Keratinocyte (primary cell): ENCODE measurements at regions not wholly inside any gene's neighbourhood (a gene's known extent, or its start where the extent isn't known, plus 50 kb on each side); places are given as distances from the start of the nearest gene placed in this dataset.

Experiments used
- DNase-seq: peaks from one replicate; pipeline ENCODE4 v3.0.0-alpha.2; 2011; ENCODE audit warnings: low read depth, missing footprints, low spot score
- FAIRE-seq: peaks from 2 replicates; lab custom pipeline; 2011; peaks lifted over from hg19 to GRCh38; lab: Jason Lieb, UNC
- H2AFZ ChIP-seq: 2 replicates; pipeline ENCODE4 v1.6.0; 2012; ENCODE audit warnings: low read length, control low read depth, inconsistent platforms; ENCODE audit not compliant: control insufficient read depth
- H3K27ac ChIP-seq: 2 replicates; pipeline ENCODE4 v1.5.1; 2011; ENCODE audit warnings: low read length; ENCODE audit not compliant: control insufficient read depth, insufficient read depth
- H3K27me3 ChIP-seq: 3 replicates; pipeline ENCODE4 v1.6.0; 2011; ENCODE audit warnings: low read length; ENCODE audit not compliant: control insufficient read depth, insufficient read depth; ENCODE audit errors: extremely low read depth
- H3K36me3 ChIP-seq, 2 experiments: 2 replicates in 1 of 2; 3 replicates in 1 of 2; pipeline ENCODE4 v1.5.1; 2011; ENCODE audit warnings: low read length in 2 of 2, mild to moderate bottlenecking in 1 of 2; ENCODE audit not compliant: control insufficient read depth in 2 of 2, insufficient read depth in 2 of 2; ENCODE audit errors: extremely low read depth in 1 of 2
- H3K4me1 ChIP-seq: 3 replicates; pipeline ENCODE4 v1.5.1; 2011; ENCODE audit warnings: low read length; ENCODE audit not compliant: control insufficient read depth, insufficient read depth; ENCODE audit errors: extremely low read depth
- H3K4me2 ChIP-seq: 3 replicates; pipeline ENCODE4 v1.6.0; 2011; ENCODE audit warnings: low read depth, low read length; ENCODE audit not compliant: control insufficient read depth, insufficient read depth; ENCODE audit errors: extremely low read depth
- H3K4me3 ChIP-seq, 3 experiments: fragments of 200-600 bp in 1 of 3; sonication (generic) in 1 of 3; 2 replicates in 2 of 3; 3 replicates in 1 of 3; pipeline ENCODE4 v1.5.1; 2011 to 2016; ENCODE audit warnings: low read length in 3 of 3, mild to moderate bottlenecking in 3 of 3, control low read depth in 2 of 3, inconsistent platforms in 1 of 3, low read depth in 1 of 3, mixed read lengths in 1 of 3, mixed run types in 1 of 3, moderate library complexity in 1 of 3; ENCODE audit not compliant: control insufficient read depth in 2 of 3, insufficient read depth in 2 of 3; ENCODE audit errors: extremely low read depth in 1 of 3
- H3K79me2 ChIP-seq: 2 replicates; pipeline ENCODE4 v1.6.0; 2012; ENCODE audit warnings: low read length; ENCODE audit not compliant: control insufficient read depth, insufficient read depth
- H3K9ac ChIP-seq: 3 replicates; pipeline ENCODE4 v1.6.0; 2011; ENCODE audit warnings: low read length; ENCODE audit not compliant: control insufficient read depth, insufficient read depth; ENCODE audit errors: extremely low read depth
- H3K9me1 ChIP-seq: 3 replicates; pipeline ENCODE4 v1.6.0; 2011; ENCODE audit warnings: low read length; ENCODE audit not compliant: control insufficient read depth, insufficient read depth; ENCODE audit errors: extremely low read depth
- H3K9me3 ChIP-seq: 2 replicates; pipeline ENCODE4 v1.5.1; 2012; ENCODE audit warnings: low read depth, low read length; ENCODE audit not compliant: control insufficient read depth
- H4K20me1 ChIP-seq: 3 replicates; pipeline ENCODE4 v1.6.0; 2011; ENCODE audit warnings: low read length; ENCODE audit not compliant: control insufficient read depth, insufficient read depth; ENCODE audit errors: extremely low read depth
- CTCF ChIP-seq, 3 experiments: IDR thresholded peaks in 1 of 3; conservative IDR thresholded peaks in 1 of 3; optimal IDR thresholded peaks in 1 of 3; 2 replicates in 2 of 3; 3 replicates in 1 of 3; pipeline versions ENCODE3 to v1.5.1; 2011; ENCODE audit warnings: low read length in 3 of 3, mild to moderate bottlenecking in 3 of 3, moderate library complexity in 2 of 3, control low read depth in 1 of 3, inconsistent platforms in 1 of 3; ENCODE audit not compliant: insufficient read depth in 2 of 3; ENCODE audit errors: extremely low read depth in 1 of 3
- EZH2 ChIP-seq: IDR thresholded peaks from one replicate; pipeline ENCODE4 v1.6.1; 2012; ENCODE audit warnings: inconsistent platforms, mild to moderate bottlenecking, low read length, moderate library complexity
- dilution Hi-C: fragments of 300-500 bp; cut with MboI; formaldehyde crosslinking; loops from one replicate; pipeline ENCODE4 v1.7.0; 2020; ENCODE audit warnings: low sequenced_read_pairs; ENCODE audit not compliant: extremely low pct_ligation_motif_present

GRCh38 chr12:114045349-114045748 is 79.2 kb upstream of the RBM19 start:
- no peaks in the 10 kb centered on the region for H3K79me2 ChIP-seq
- no peak overlapping the region for H3K4me3 ChIP-seq
- H3K9ac ChIP-seq, result no peak overlapping the region
- no peaks in the 10 kb centered on the region for H3K4me1 ChIP-seq
- FAIRE-seq (no peak), DNase-seq (no peak)
- no peaks in the 10 kb centered on the region for H3K9me3 ChIP-seq
- H3K27me3 ChIP-seq, result no peaks in the 10 kb centered on the region
- H3K27ac ChIP-seq, result no peak overlapping the region
- no peaks in the 10 kb centered on the region for H4K20me1 ChIP-seq
- H3K36me3 ChIP-seq, result no peaks in the 10 kb centered on the region
- no peak overlapping the region for H3K4me2 ChIP-seq
- no peak overlapping the region for H2AFZ ChIP-seq
- TF ChIP-seq CTCF (optimal IDR thresholded peaks at IDR 0.05 in 1 of 3, IDR thresholded peaks at IDR 0.05 in 1 of 3, conservative IDR thresholded peaks at IDR 0.05 in 1 of 3; ENCODE audit: extremely low read depth in 1 of 3, insufficient read depth in 2 of 3, low read length in 3 of 3) (no peak), EZH2 (no peak)
- no peaks in the 10 kb centered on the region for H3K9me1 ChIP-seq
- dilution Hi-C loops, result no loop called here

- no peaks in the 10 kb centered on the region for H3K9me3 ChIP-seq
- H4K20me1 ChIP-seq, result no peaks in the 10 kb centered on the region
- no peaks in the 10 kb centered on the region for H3K27me3 ChIP-seq
- no peak overlapping the region for H3K4me3 ChIP-seq
- DNase-seq, result no peak
- no peaks in the 10 kb centered on the region for H3K79me2 ChIP-seq
- H3K9me1 ChIP-seq, result no peaks in the 10 kb centered on the region
- H3K4me1 ChIP-seq, result no peaks in the 10 kb centered on the region
- H3K4me2 ChIP-seq, result no peak overlapping the region
- H2AFZ ChIP-seq, result no peak overlapping the region
- no peak for TF ChIP-seq CTCF (optimal IDR thresholded peaks at IDR 0.05 in 1 of 3, IDR thresholded peaks at IDR 0.05 in 1 of 3, conservative IDR thresholded peaks at IDR 0.05 in 1 of 3; ENCODE audit: extremely low read depth in 1 of 3, insufficient read depth in 2 of 3, low read length in 3 of 3)
- no peak for TF ChIP-seq EZH2
- H3K9ac ChIP-seq, result no peak overlapping the region
- no peak overlapping the region for H3K27ac ChIP-seq
- H3K36me3 ChIP-seq, result no peaks in the 10 kb centered on the region
- dilution Hi-C loops, result no loop called here
- FAIRE-seq, result no peak
These were observed 75.5 kb upstream of the RBM19 start for GRCh38 chr12:114041590-114041989.
